ENCODE measurements at regions not wholly inside any gene's neighbourhood (a gene's known extent, or its start where the extent isn't known, plus 50 kb on each side); places are given as distances from the start of the nearest gene placed in this dataset.

DNA sequence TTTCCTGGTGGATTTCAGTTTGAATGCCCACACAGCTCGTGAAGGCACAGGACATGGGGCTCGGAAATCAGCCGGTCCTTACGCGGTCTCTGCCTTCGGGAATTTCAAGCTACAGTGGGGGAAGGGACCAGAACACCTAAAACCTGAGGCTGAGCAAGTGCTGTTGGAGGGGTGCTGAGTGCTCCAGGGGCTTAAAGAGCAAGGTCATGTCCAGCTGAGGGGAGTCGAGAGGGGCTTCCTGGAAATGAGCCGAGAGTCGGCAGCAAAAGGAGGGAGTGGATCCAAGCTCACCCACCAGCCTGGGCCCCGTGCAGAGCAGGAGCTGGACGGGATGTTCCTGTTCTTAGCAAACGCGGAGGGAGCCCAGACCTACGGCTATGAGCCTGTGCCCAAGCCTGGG, 73.2 kb upstream of the RPL38 start:
- no peak overlapping the region for H3K27ac ChIP-seq (ENCODE audit: low read length)
- H3K9me2 ChIP-seq (ENCODE audit: insufficient read depth, low read length): no peaks in the 10 kb centered on the region
- H3F3A ChIP-seq (ENCODE audit: insufficient read depth, low read length, poor library complexity, severe bottlenecking): no peaks in the 10 kb centered on the region
- no peaks in the 10 kb centered on the region for H3K27me3 ChIP-seq (ENCODE audit: insufficient read depth, low read depth, low read length)
- no peaks in the 10 kb centered on the region for H3K79me2 ChIP-seq (replicated peaks; ENCODE audit: insufficient read depth, low read length)
- no peaks in the 10 kb centered on the region for H3K36me3 ChIP-seq (ENCODE audit: insufficient read depth, low read length)
- TF ChIP-seq EZH2 (IDR thresholded peaks at IDR 0.05; ENCODE audit: borderline replicate concordance, insufficient read depth, low read length, poor library complexity, severe bottlenecking) (no peak), TAF1 (IDR thresholded peaks at IDR 0.05; ENCODE audit: low read depth) (no peak), CTCF (IDR thresholded peaks at IDR 0.05; ENCODE audit: poor library complexity, severe bottlenecking) (no peak)
- H3K9ac ChIP-seq (ENCODE audit: low read length): no peak overlapping the region
- H3K4me2 ChIP-seq (ENCODE audit: low read length): no peak overlapping the region
- H4K20me1 ChIP-seq (ENCODE audit: insufficient read depth): no peaks in the 10 kb centered on the region
- H3K9me3 ChIP-seq (ENCODE audit: low read length): no peaks in the 10 kb centered on the region
- H2AFZ ChIP-seq (ENCODE audit: low read depth, low read length): no peak overlapping the region
- H3K4me3 ChIP-seq (ENCODE audit: low read length): no peak overlapping the region

DNA sequence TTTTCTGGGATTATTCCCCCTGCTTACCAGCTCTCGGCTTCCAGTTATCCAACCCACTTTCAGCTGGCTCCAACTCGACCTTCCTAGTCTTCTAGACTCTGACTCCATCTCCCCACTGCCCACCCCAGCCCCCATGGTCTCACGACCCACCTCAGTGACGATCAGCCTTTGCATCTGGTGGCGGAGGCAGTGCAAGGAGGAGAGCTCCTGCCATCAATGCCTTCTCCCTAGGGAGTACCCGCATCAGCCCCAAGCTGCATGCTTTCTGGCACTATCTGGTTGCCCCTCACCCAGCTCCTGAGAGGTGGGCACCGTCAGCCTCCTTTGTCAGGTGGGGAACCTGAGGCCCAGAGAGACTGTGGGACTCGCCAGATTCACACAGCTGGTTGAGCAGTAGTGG, 72.6 kb upstream of the RPL38 start:
- H3K36me3 ChIP-seq (ENCODE audit: insufficient read depth, low read length): no peaks in the 10 kb centered on the region
- no peak overlapping the region for H3K27ac ChIP-seq (ENCODE audit: low read length)
- H3K4me3 ChIP-seq (ENCODE audit: low read length): no peak overlapping the region
- H4K20me1 ChIP-seq (ENCODE audit: insufficient read depth): no peaks in the 10 kb centered on the region
- H3K4me2 ChIP-seq (ENCODE audit: low read length): no peak overlapping the region
- no peaks in the 10 kb centered on the region for H3K27me3 ChIP-seq (ENCODE audit: insufficient read depth, low read depth, low read length)
- TF ChIP-seq RAD21 (conservative IDR thresholded peaks at IDR 0.05) (no peak), REST (IDR thresholded peaks at IDR 0.05; ENCODE audit: borderline replicate concordance) (no peak), CTCF (IDR thresholded peaks at IDR 0.05; ENCODE audit: poor library complexity, severe bottlenecking) (no peak), TAF1 (IDR thresholded peaks at IDR 0.05; ENCODE audit: low read depth) (no peak), POLR2AphosphoS5 (IDR thresholded peaks at IDR 0.05) (no peak), SMC3 (conservative IDR thresholded peaks at IDR 0.05; ENCODE audit: poor library complexity) (no peak)
- no peaks in the 10 kb centered on the region for H3K9me2 ChIP-seq (ENCODE audit: insufficient read depth, low read length)
- H3F3A ChIP-seq (ENCODE audit: insufficient read depth, low read length, poor library complexity, severe bottlenecking): no peaks in the 10 kb centered on the region
- H2AFZ ChIP-seq (ENCODE audit: low read depth, low read length): no peak overlapping the region
- H3K9ac ChIP-seq (ENCODE audit: low read length): no peak overlapping the region
- H3K79me2 ChIP-seq (replicated peaks; ENCODE audit: insufficient read depth, low read length): no peaks in the 10 kb centered on the region
- no peaks in the 10 kb centered on the region for H3K9me3 ChIP-seq (ENCODE audit: low read length)

All from neural cell (in vitro differentiated cells).